ENCODE measurements at regions not wholly inside any gene's neighbourhood (a gene's known extent, or its start where the extent isn't known, plus 50 kb on each side); places are given as distances from the start of the nearest gene placed in this dataset.

- ChIA-PET CTCF (interaction anchor here (0.7 kb wide), 1 partner anchor 197 kb away, joined by 3 read pairs; no protein-coding TSS in a partner anchor), POLR2A (no interaction called here)
- DNase-seq (ENCODE audit: low spot score) = no peak
- ATAC-seq = no peak
- Mint-ChIP-seq H3K4me1 (peaks cover 33% of the 10 kb centered on the region), H3K36me3 (no peaks in the 10 kb centered on the region), H3K4me3 (no peak overlapping the region), H3K27me3 (ENCODE audit: low read depth) (peaks cover 87% of the 10 kb centered on the region), H3K9me3 (peaks cover 5% of the 10 kb centered on the region), H3K27ac (no peak overlapping the region)
- TF ChIP-seq EMX1 (CRISPR knock-in tag; IDR thresholded peaks at IDR 0.05) = no peak
- TF ChIP-seq, protein P1, sequence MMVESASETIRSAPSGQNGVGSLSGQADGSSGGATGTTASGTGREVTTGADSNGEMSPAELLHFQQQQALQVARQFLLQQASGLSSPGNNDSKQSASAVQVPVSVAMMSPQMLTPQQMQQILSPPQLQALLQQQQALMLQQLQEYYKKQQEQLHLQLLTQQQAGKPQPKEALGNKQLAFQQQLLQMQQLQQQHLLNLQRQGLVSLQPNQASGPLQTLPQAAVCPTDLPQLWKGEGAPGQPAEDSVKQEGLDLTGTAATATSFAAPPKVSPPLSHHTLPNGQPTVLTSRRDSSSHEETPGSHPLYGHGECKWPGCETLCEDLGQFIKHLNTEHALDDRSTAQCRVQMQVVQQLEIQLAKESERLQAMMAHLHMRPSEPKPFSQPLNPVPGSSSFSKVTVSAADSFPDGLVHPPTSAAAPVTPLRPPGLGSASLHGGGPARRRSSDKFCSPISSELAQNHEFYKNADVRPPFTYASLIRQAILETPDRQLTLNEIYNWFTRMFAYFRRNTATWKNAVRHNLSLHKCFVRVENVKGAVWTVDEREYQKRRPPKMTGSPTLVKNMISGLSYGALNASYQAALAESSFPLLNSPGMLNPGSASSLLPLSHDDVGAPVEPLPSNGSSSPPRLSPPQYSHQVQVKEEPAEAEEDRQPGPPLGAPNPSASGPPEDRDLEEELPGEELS (CRISPR knock-in tag; IDR thresholded peaks at IDR 0.05) = no peak
- TF ChIP-seq NR1H2 (CRISPR knock-in tag; IDR thresholded peaks at IDR 0.05) = no peak
- TF ChIP-seq JUN (CRISPR knock-in tag; IDR thresholded peaks at IDR 0.05) = no peak
- no peak for TF ChIP-seq NFATC4 (CRISPR knock-in tag; IDR thresholded peaks at IDR 0.05)
- TF ChIP-seq SP1 (CRISPR knock-in tag; conservative IDR thresholded peaks at IDR 0.05) = no peak
- TF ChIP-seq IRF1 (CRISPR knock-in tag; IDR thresholded peaks at IDR 0.05) = no peak
- TF ChIP-seq, protein P2, sequence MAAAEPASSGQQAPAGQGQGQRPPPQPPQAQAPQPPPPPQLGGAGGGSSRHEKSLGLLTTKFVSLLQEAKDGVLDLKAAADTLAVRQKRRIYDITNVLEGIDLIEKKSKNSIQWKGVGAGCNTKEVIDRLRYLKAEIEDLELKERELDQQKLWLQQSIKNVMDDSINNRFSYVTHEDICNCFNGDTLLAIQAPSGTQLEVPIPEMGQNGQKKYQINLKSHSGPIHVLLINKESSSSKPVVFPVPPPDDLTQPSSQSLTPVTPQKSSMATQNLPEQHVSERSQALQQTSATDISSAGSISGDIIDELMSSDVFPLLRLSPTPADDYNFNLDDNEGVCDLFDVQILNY (CRISPR knock-in tag; IDR thresholded peaks at IDR 0.05) = no peak
Observed at GRCh38 chr5:171617817-171618591, 167.6 kb upstream of the SMIM23 start.

- ChIA-PET POLR2A (no interaction called here), CTCF (interaction anchor here (1.1 to 1.2 kb wide), 2 partner anchors 13 to 201 kb away, joined by 3 read pairs; no protein-coding TSS in a partner anchor)
- Mint-ChIP-seq H3K9me3 (no peaks in the 10 kb centered on the region), H3K27me3 (ENCODE audit: low read depth) (peaks cover 91% of the 10 kb centered on the region), H3K36me3 (no peaks in the 10 kb centered on the region), H3K4me3 (no peak overlapping the region), H3K27ac (no peak overlapping the region), H3K4me1 (peaks cover 43% of the 10 kb centered on the region)
- DNase-seq (ENCODE audit: low spot score) = no peak
- no peak for ATAC-seq
- TF ChIP-seq KAT7 (CRISPR knock-in tag; IDR thresholded peaks at IDR 0.05; ENCODE audit: borderline replicate concordance) (no peak), NR2C2 (CRISPR knock-in tag; IDR thresholded peaks at IDR 0.05) (no peak), HMGA2 (CRISPR knock-in tag; IDR thresholded peaks at IDR 0.05) (no peak), ELF4 (CRISPR knock-in tag; IDR thresholded peaks at IDR 0.05; ENCODE audit: low read depth) (no peak), SMAD3 (CRISPR knock-in tag; IDR thresholded peaks at IDR 0.05; ENCODE audit: borderline replicate concordance) (no peak), NR1H2 (CRISPR knock-in tag; IDR thresholded peaks at IDR 0.05) (no peak), ARID4B (CRISPR knock-in tag; IDR thresholded peaks at IDR 0.05; ENCODE audit: borderline replicate concordance) (no peak), NFYB (CRISPR knock-in tag; conservative IDR thresholded peaks at IDR 0.05; ENCODE audit: low read depth) (no peak), SOX15 (CRISPR knock-in tag; IDR thresholded peaks at IDR 0.05) (no peak), ZNF219 (CRISPR knock-in tag; IDR thresholded peaks at IDR 0.05; ENCODE audit: borderline replicate concordance) (no peak), ZNF423 (CRISPR knock-in tag; IDR thresholded peaks at IDR 0.05) (no peak), ZNF317 (CRISPR knock-in tag; IDR thresholded peaks at IDR 0.05; ENCODE audit: borderline replicate concordance, low read depth) (no peak), ZNF671 (CRISPR knock-in tag; IDR thresholded peaks at IDR 0.05) (no peak)
- TF ChIP-seq, protein P3, sequence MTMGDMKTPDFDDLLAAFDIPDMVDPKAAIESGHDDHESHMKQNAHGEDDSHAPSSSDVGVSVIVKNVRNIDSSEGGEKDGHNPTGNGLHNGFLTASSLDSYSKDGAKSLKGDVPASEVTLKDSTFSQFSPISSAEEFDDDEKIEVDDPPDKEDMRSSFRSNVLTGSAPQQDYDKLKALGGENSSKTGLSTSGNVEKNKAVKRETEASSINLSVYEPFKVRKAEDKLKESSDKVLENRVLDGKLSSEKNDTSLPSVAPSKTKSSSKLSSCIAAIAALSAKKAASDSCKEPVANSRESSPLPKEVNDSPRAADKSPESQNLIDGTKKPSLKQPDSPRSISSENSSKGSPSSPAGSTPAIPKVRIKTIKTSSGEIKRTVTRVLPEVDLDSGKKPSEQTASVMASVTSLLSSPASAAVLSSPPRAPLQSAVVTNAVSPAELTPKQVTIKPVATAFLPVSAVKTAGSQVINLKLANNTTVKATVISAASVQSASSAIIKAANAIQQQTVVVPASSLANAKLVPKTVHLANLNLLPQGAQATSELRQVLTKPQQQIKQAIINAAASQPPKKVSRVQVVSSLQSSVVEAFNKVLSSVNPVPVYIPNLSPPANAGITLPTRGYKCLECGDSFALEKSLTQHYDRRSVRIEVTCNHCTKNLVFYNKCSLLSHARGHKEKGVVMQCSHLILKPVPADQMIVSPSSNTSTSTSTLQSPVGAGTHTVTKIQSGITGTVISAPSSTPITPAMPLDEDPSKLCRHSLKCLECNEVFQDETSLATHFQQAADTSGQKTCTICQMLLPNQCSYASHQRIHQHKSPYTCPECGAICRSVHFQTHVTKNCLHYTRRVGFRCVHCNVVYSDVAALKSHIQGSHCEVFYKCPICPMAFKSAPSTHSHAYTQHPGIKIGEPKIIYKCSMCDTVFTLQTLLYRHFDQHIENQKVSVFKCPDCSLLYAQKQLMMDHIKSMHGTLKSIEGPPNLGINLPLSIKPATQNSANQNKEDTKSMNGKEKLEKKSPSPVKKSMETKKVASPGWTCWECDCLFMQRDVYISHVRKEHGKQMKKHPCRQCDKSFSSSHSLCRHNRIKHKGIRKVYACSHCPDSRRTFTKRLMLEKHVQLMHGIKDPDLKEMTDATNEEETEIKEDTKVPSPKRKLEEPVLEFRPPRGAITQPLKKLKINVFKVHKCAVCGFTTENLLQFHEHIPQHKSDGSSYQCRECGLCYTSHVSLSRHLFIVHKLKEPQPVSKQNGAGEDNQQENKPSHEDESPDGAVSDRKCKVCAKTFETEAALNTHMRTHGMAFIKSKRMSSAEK (CRISPR knock-in tag; IDR thresholded peaks at IDR 0.05; ENCODE audit: borderline replicate concordance) = no peak
- TF ChIP-seq, protein P4, sequence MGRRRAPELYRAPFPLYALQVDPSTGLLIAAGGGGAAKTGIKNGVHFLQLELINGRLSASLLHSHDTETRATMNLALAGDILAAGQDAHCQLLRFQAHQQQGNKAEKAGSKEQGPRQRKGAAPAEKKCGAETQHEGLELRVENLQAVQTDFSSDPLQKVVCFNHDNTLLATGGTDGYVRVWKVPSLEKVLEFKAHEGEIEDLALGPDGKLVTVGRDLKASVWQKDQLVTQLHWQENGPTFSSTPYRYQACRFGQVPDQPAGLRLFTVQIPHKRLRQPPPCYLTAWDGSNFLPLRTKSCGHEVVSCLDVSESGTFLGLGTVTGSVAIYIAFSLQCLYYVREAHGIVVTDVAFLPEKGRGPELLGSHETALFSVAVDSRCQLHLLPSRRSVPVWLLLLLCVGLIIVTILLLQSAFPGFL (CRISPR knock-in tag; IDR thresholded peaks at IDR 0.05; ENCODE audit: borderline replicate concordance) = no peak
Observed at GRCh38 chr5:171619196-171619595, 166.4 kb upstream of the SMIM23 start.

All from WTC11 (cell line).